ENCODE measurements at regions not wholly inside any gene's neighbourhood (a gene's known extent, or its start where the extent isn't known, plus 50 kb on each side); places are given as distances from the start of the nearest gene placed in this dataset.

DNA sequence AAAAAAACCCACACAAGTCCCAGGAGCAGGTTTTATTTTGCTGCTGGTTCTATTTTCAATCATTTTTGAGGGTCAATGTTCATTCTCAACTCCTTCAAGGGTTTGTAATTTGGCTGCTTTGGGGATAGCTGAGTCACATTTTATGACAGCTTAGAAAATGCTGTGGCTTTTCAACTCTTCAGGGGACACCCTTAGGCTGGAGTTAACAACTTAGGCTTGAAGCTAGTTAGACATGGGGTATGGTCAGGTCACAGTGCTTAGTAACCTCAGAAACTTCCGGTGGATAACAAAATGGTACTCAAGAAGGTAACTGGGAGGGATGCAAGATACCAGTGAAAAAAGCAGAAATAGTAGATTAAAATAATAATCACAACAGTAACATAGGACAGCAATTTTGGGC, 308.8 kb downstream of the HHIPL2 start:
- TF ChIP-seq CREB1 (IDR thresholded peaks at IDR 0.05) (no peak), CTCF (IDR thresholded peaks at IDR 0.05; ENCODE audit: control extremely low read depth in 1 of 3, insufficient read depth in 1 of 3, low read depth in 1 of 3, low read length in 3 of 3) (no peak), TBP (IDR thresholded peaks at IDR 0.05; ENCODE audit: low read depth, low read length) (no peak), POLR2AphosphoS5 (IDR thresholded peaks at IDR 0.05; ENCODE audit: low read depth, low read length) (no peak), MAX (IDR thresholded peaks at IDR 0.05) (no peak), EGR1 (IDR thresholded peaks at IDR 0.05; ENCODE audit: borderline replicate concordance, low read depth, low read length) (no peak), ATF2 (IDR thresholded peaks at IDR 0.05; ENCODE audit: low read length) (no peak)

Data from H1 (cell line).